Progenitor cell of endocrine pancreas (in vitro differentiated cells): ENCODE measurements at regions not wholly inside any gene's neighbourhood (a gene's known extent, or its start where the extent isn't known, plus 50 kb on each side); places are given as distances from the start of the nearest gene placed in this dataset.
"Not testable (repeated sequence)": the region's sequence is repeated elsewhere in the genome, so short reads cannot be mapped to it uniquely, and the experiment has no call there.

Source experiments
- DNase-seq: peaks from one replicate; pipeline ENCODE4 v3.0.0; 2021; ENCODE audit warnings: low spot score; ENCODE audit not compliant: unreplicated experiment
- H3K27ac Mint-ChIP-seq: 2 replicates; pipeline ENCODE4 v1.8.0; 2021; ENCODE audit warnings: mild to moderate bottlenecking, moderate library complexity, mixed read lengths
- H3K27me3 Mint-ChIP-seq: 2 replicates; pipeline ENCODE4 v1.8.0; 2021; ENCODE audit warnings: mixed read lengths
- H3K36me3 Mint-ChIP-seq: 2 replicates; pipeline ENCODE4 v1.8.0; 2022; ENCODE audit warnings: mixed read lengths; ENCODE audit not compliant: insufficient read depth
- H3K4me1 Mint-ChIP-seq: 2 replicates; pipeline ENCODE4 v1.8.0; 2021; ENCODE audit warnings: low read depth, mixed read lengths
- H3K4me3 Mint-ChIP-seq: 2 replicates; pipeline ENCODE4 v1.8.0; 2021; ENCODE audit warnings: low read depth, mild to moderate bottlenecking, moderate library complexity, mixed read lengths
- H3K9me3 Mint-ChIP-seq: 2 replicates; pipeline ENCODE4 v1.8.0; 2021; ENCODE audit warnings: low read depth, mixed read lengths
- CTCF ChIP-seq: fragments of 200-600 bp; sonication (generic); IDR thresholded peaks from one replicate; pipeline ENCODE4 v1.5.0; 2021; ENCODE audit warnings: antibody characterized with exemption, mild to moderate bottlenecking; ENCODE audit not compliant: unreplicated experiment

- no peak for TF ChIP-seq CTCF
- no peak overlapping the region for H3K4me3 Mint-ChIP-seq
- no peak overlapping the region for H3K27ac Mint-ChIP-seq
- no peaks in the 10 kb centered on the region for H3K36me3 Mint-ChIP-seq
- no peaks in the 10 kb centered on the region for H3K4me1 Mint-ChIP-seq
- H3K27me3 Mint-ChIP-seq = no peaks in the 10 kb centered on the region
- DNase-seq = no peak
- H3K9me3 Mint-ChIP-seq = no peaks in the 10 kb centered on the region
These were observed 364.8 kb upstream of the SORCS1 start for GRCh38 chr10:107529350-107529749.

- no peaks in the 10 kb centered on the region for H3K4me1 Mint-ChIP-seq
- H3K27ac Mint-ChIP-seq = no peak overlapping the region
- H3K4me3 Mint-ChIP-seq = no peak overlapping the region
- no peak for DNase-seq
- H3K36me3 Mint-ChIP-seq = no peaks in the 10 kb centered on the region
- TF ChIP-seq CTCF = no peak
- H3K27me3 Mint-ChIP-seq = no peaks in the 10 kb centered on the region
- H3K9me3 Mint-ChIP-seq = no peaks in the 10 kb centered on the region
These were observed 355.8 kb upstream of the SORCS1 start for GRCh38 chr10:107520348-107520747.

- Mint-ChIP-seq H3K4me3 (no peak overlapping the region), H3K9me3 (no peaks in the 10 kb centered on the region), H3K36me3 (no peaks in the 10 kb centered on the region), H3K4me1 (no peaks in the 10 kb centered on the region), H3K27ac (no peak overlapping the region), H3K27me3 (no peaks in the 10 kb centered on the region)
- TF ChIP-seq CTCF = no peak
- DNase-seq = no peak
These were observed 353.3 kb upstream of the SORCS1 start for GRCh38 chr10:107517811-107518210.

GRCh38 chr10:107516349-107516748, 351.8 kb upstream of the SORCS1 start:
- TF ChIP-seq CTCF = no peak
- H3K27ac Mint-ChIP-seq = no peak overlapping the region

GRCh38 chr10:107504011-107504410, 339.5 kb upstream of the SORCS1 start:
- H3K27me3 Mint-ChIP-seq, H3K36me3 Mint-ChIP-seq, H3K27ac Mint-ChIP-seq, H3K9me3 Mint-ChIP-seq, H3K4me3 Mint-ChIP-seq, DNase-seq, H3K4me1 Mint-ChIP-seq: not testable (repeated sequence)

More at GRCh38 chr10:107516349-107516748, 351.8 kb upstream of the SORCS1 start:
- Mint-ChIP-seq H3K4me3 (no peak overlapping the region), H3K36me3 (no peaks in the 10 kb centered on the region), H3K27me3 (no peaks in the 10 kb centered on the region), H3K9me3 (no peaks in the 10 kb centered on the region), H3K4me1 (no peaks in the 10 kb centered on the region)
- DNase-seq = no peak

GRCh38 chr10:107502229-107502985, 337.9 kb upstream of the SORCS1 start:
- Mint-ChIP-seq H3K27me3 (no peaks in the 10 kb centered on the region), H3K4me3 (no peak overlapping the region), H3K9me3 (peaks cover 6% of the 10 kb centered on the region), H3K4me1 (no peaks in the 10 kb centered on the region), H3K36me3 (no peaks in the 10 kb centered on the region), H3K27ac (no peak overlapping the region)
- DNase-seq = no peak
- TF ChIP-seq CTCF = no peak
